ENCODE measurements at regions not wholly inside any gene's neighbourhood (a gene's known extent, or its start where the extent isn't known, plus 50 kb on each side); places are given as distances from the start of the nearest gene placed in this dataset.

DNA sequence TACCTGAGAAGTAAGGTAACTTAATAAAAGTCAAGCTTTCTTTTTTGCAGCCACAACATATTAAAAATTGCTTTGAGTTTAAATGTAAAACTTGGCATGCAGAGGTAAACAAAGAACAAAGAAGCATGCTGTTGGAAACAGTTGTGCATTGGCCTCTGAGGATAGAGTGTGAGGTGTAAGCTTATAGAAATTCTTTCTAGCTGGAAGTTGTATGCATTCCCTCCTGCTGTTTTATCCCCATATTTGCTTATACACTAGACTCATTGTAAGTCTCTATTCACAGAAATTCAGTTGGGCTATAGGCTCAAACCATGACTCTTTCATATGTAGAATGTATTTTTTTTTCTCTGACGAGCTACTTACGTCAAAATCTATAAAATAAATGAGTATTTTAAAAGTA is 316.3 kb downstream of the SLC6A15 start:
- TF ChIP-seq EZH2 (IDR thresholded peaks at IDR 0.05; ENCODE audit: borderline replicate concordance, insufficient read depth, low read depth, low read length, poor library complexity, severe bottlenecking): no peak
- TF ChIP-seq, protein P1, sequence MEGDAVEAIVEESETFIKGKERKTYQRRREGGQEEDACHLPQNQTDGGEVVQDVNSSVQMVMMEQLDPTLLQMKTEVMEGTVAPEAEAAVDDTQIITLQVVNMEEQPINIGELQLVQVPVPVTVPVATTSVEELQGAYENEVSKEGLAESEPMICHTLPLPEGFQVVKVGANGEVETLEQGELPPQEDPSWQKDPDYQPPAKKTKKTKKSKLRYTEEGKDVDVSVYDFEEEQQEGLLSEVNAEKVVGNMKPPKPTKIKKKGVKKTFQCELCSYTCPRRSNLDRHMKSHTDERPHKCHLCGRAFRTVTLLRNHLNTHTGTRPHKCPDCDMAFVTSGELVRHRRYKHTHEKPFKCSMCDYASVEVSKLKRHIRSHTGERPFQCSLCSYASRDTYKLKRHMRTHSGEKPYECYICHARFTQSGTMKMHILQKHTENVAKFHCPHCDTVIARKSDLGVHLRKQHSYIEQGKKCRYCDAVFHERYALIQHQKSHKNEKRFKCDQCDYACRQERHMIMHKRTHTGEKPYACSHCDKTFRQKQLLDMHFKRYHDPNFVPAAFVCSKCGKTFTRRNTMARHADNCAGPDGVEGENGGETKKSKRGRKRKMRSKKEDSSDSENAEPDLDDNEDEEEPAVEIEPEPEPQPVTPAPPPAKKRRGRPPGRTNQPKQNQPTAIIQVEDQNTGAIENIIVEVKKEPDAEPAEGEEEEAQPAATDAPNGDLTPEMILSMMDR (IDR thresholded peaks at IDR 0.05): no peak

Data from B cell (primary cell).